Gastrocnemius medialis (tissue), 4 donors: ENCODE measurements at regions not wholly inside any gene's neighbourhood (a gene's known extent, or its start where the extent isn't known, plus 50 kb on each side); places are given as distances from the start of the nearest gene placed in this dataset.
"Not testable (repeated sequence)": the region's sequence is repeated elsewhere in the genome, so short reads cannot be mapped to it uniquely, and the experiment has no call there.

Source experiments
- ATAC-seq, 2 donors: fragments of 150-250 bp; one replicate each; pipeline ENCODE4 v1.9.1; 2016
- DNase-seq, 2 donors: peaks; one replicate each; pipeline ENCODE4 v3.0.0-alpha.2; 2019
- H3K27ac ChIP-seq, 4 donors: fragments of 200-600 bp; sonication (generic); 1 replicate in 1 of 4; 2 replicates in 3 of 4; pipeline ENCODE4 v1.5.1; 2016 to 2018; ENCODE audit warnings: mild to moderate bottlenecking in 2 of 4, moderate library complexity in 1 of 4
- H3K27me3 ChIP-seq, 3 donors: fragments of 200-600 bp; sonication (generic) in 2 of 3; 1 replicate in 1 of 3; 2 replicates in 2 of 3; pipeline versions ENCODE4 v1.5.1 to v1.6.0; 2016 to 2019; ENCODE audit warnings: mild to moderate bottlenecking in 1 of 3, moderate library complexity in 1 of 3
- H3K36me3 ChIP-seq, 2 donors: fragments of 200-600 bp; sonication (generic) in 1 of 2; one replicate each; pipeline ENCODE4 v1.5.1; 2017 to 2018
- H3K4me1 ChIP-seq, 2 donors: fragments of 200-600 bp; sonication (generic) in 1 of 2; one replicate each; pipeline ENCODE4 v1.5.1; 2016 to 2017; ENCODE audit warnings: mild to moderate bottlenecking in 2 of 2
- H3K4me3 ChIP-seq, 4 donors: fragments of 200-600 bp; sonication (generic) in 3 of 4; 1 replicate in 1 of 4; 2 replicates in 3 of 4; pipeline ENCODE4 v1.5.1; 2016 to 2019; ENCODE audit warnings: mild to moderate bottlenecking in 2 of 4
- H3K9me3 ChIP-seq, 3 donors: fragments of 200-600 bp; sonication (generic) in 2 of 3; 1 replicate in 1 of 3; 2 replicates in 2 of 3; pipeline ENCODE4 v1.5.1; 2016 to 2019
- CTCF ChIP-seq, 5 experiments: fragments of 450-650 bp in 3 of 5; fragments of 200-600 bp in 2 of 5; sonication (generic) in 2 of 5; IDR thresholded peaks in 4 of 5; conservative IDR thresholded peaks in 1 of 5; 1 replicate in 4 of 5; 2 replicates in 1 of 5; pipeline ENCODE4 v1.5.1; 2016 to 2019; ENCODE audit warnings: antibody characterized with exemption in 5 of 5, mild to moderate bottlenecking in 3 of 5, moderate library complexity in 3 of 5
- POLR2A ChIP-seq, 2 donors: fragments of 450-650 bp; IDR thresholded peaks; one replicate each; pipeline ENCODE4 v1.6.1; 2017; ENCODE audit warnings: antibody characterized with exemption in 2 of 2, mild to moderate bottlenecking in 2 of 2, moderate library complexity in 2 of 2
- in situ Hi-C, 4 donors: fragments of 200-750 bp; cut with MboI; loops; one replicate each; pipeline versions ENCODE4 v1.15.0 to v1.8.0; 2017; ENCODE audit warnings: low sequenced_read_pairs in 4 of 4
- intact Hi-C: fragments of 100-400 bp; cut with DNase I; formaldehyde crosslinking; loops from one replicate; pipeline ENCODE4 v1.15.1; 2023; ENCODE audit warnings: low total_unique reads

- Histone ChIP-seq H3K27ac (no peak overlapping the region), H3K9me3 (no peaks in the 10 kb centered on the region), H3K36me3 (no peaks in the 10 kb centered on the region), H3K4me1 (no peaks in the 10 kb centered on the region), H3K27me3 (no peaks in the 10 kb centered on the region), H3K4me3 (no peak overlapping the region)
- intact Hi-C loops (no loop called here), in situ Hi-C loops (no loop called here)
- TF ChIP-seq CTCF (IDR thresholded peaks at IDR 0.05 in 4 of 5, conservative IDR thresholded peaks at IDR 0.05 in 1 of 5), result no peak
- no peak for TF ChIP-seq POLR2A (IDR thresholded peaks at IDR 0.05)
- DNase-seq (no peak), ATAC-seq (no peak)
Measured at GRCh38 chr12:86950043-86950442, 693.9 kb upstream of the MGAT4C start.

GRCh38 chr12:86948851-86949250, 692.7 kb upstream of the MGAT4C start:
- H3K36me3 ChIP-seq, result no peaks in the 10 kb centered on the region
- ATAC-seq (no peak), DNase-seq (no peak)
- intact Hi-C loops, result no loop called here
- no peak overlapping the region for H3K4me3 ChIP-seq
- H3K4me1 ChIP-seq, result no peaks in the 10 kb centered on the region
- no peak for TF ChIP-seq POLR2A (IDR thresholded peaks at IDR 0.05)
- no peak overlapping the region for H3K27ac ChIP-seq
- H3K9me3 ChIP-seq, result no peaks in the 10 kb centered on the region
- H3K27me3 ChIP-seq, result no peaks in the 10 kb centered on the region
- in situ Hi-C loops, result no loop called here

GRCh38 chr12:86945685-86946196, 689.5 kb upstream of the MGAT4C start:
- no peak overlapping the region for H3K4me3 ChIP-seq
- TF ChIP-seq CTCF (IDR thresholded peaks at IDR 0.05 in 4 of 5, conservative IDR thresholded peaks at IDR 0.05 in 1 of 5) (no peak), POLR2A (IDR thresholded peaks at IDR 0.05) (no peak)
- DNase-seq (no peak), ATAC-seq (no peak)
- H3K27me3 ChIP-seq, result no peaks in the 10 kb centered on the region
- no peak overlapping the region for H3K27ac ChIP-seq
- no peaks in the 10 kb centered on the region for H3K4me1 ChIP-seq
- no peaks in the 10 kb centered on the region for H3K9me3 ChIP-seq
- intact Hi-C loops, result no loop called here
- in situ Hi-C loops, result no loop called here
- no peaks in the 10 kb centered on the region for H3K36me3 ChIP-seq

GRCh38 chr12:86944197-86944819, 688.1 kb upstream of the MGAT4C start:
- H3K27ac ChIP-seq, H3K36me3 ChIP-seq, H3K4me3 ChIP-seq, H3K9me3 ChIP-seq, ATAC-seq, DNase-seq, in situ Hi-C loops, H3K27me3 ChIP-seq, intact Hi-C loops, H3K4me1 ChIP-seq: not testable (repeated sequence)

GRCh38 chr12:86931714-86932113, 675.5 kb upstream of the MGAT4C start:
- no peaks in the 10 kb centered on the region for H3K36me3 ChIP-seq
- no peaks in the 10 kb centered on the region for H3K27me3 ChIP-seq
- H3K9me3 ChIP-seq, result no peaks in the 10 kb centered on the region
- H3K4me3 ChIP-seq, result no peak overlapping the region
- TF ChIP-seq POLR2A (IDR thresholded peaks at IDR 0.05), result no peak
- no peak for TF ChIP-seq CTCF (IDR thresholded peaks at IDR 0.05 in 4 of 5, conservative IDR thresholded peaks at IDR 0.05 in 1 of 5)
- H3K4me1 ChIP-seq, result no peaks in the 10 kb centered on the region
- intact Hi-C loops (no loop called here), in situ Hi-C loops (no loop called here)
- ATAC-seq (no peak), DNase-seq (no peak)
- H3K27ac ChIP-seq, result no peak overlapping the region

GRCh38 chr12:86929962-86930361, 673.8 kb upstream of the MGAT4C start:
- Histone ChIP-seq H3K27ac (no peak overlapping the region), H3K4me3 (no peak overlapping the region), H3K9me3 (no peaks in the 10 kb centered on the region), H3K27me3 (no peaks in the 10 kb centered on the region), H3K36me3 (no peaks in the 10 kb centered on the region), H3K4me1 (no peaks in the 10 kb centered on the region)
- ATAC-seq, result no peak
- in situ Hi-C loops (no loop called here), intact Hi-C loops (no loop called here)
- TF ChIP-seq POLR2A (IDR thresholded peaks at IDR 0.05) (no peak), CTCF (IDR thresholded peaks at IDR 0.05 in 4 of 5, conservative IDR thresholded peaks at IDR 0.05 in 1 of 5) (no peak)
- no peak for DNase-seq
